H9 (cell line): ENCODE measurements at regions not wholly inside any gene's neighbourhood (a gene's known extent, or its start where the extent isn't known, plus 50 kb on each side); places are given as distances from the start of the nearest gene placed in this dataset.

Source experiments
- DNase-seq: peaks from one replicate; pipeline ENCODE4 v3.0.0-alpha.2; 2017
- H2AFZ ChIP-seq: one replicate; pipeline ENCODE4 v1.6.1; 2013; ENCODE audit warnings: mild to moderate bottlenecking, low read length, control low read depth, moderate library complexity
- H2AK5ac ChIP-seq: 2 replicates; pipeline ENCODE4 v1.6.1; 2013; ENCODE audit warnings: low read length, control low read depth, mixed read lengths; ENCODE audit not compliant: insufficient read length
- H2BK120ac ChIP-seq: one replicate; pipeline ENCODE4 v1.6.1; 2013; ENCODE audit warnings: low read depth, mild to moderate bottlenecking, low read length, control low read depth, inconsistent platforms; ENCODE audit not compliant: poor library complexity, severe bottlenecking
- H2BK12ac ChIP-seq: 2 replicates; pipeline ENCODE4 v1.6.1; 2013; ENCODE audit warnings: low read length, control low read depth, mixed read lengths, low read depth; ENCODE audit not compliant: insufficient read length
- H2BK15ac ChIP-seq: 2 replicates; pipeline ENCODE4 v1.6.1; 2013; ENCODE audit warnings: low read depth, low read length, control low read depth
- H2BK20ac ChIP-seq: one replicate; pipeline ENCODE4 v1.6.1; 2013; ENCODE audit warnings: low read depth, mild to moderate bottlenecking, low read length, control low read depth, inconsistent platforms; ENCODE audit not compliant: poor library complexity, severe bottlenecking
- H2BK5ac ChIP-seq: 2 replicates; pipeline ENCODE4 v1.6.1; 2013; ENCODE audit warnings: low read length, control low read depth, mixed read lengths; ENCODE audit not compliant: insufficient read length
- H3K14ac ChIP-seq: 2 replicates; pipeline ENCODE4 v1.6.1; 2013; ENCODE audit warnings: low read length, control low read depth; ENCODE audit not compliant: insufficient read depth
- H3K18ac ChIP-seq: 2 replicates; pipeline ENCODE4 v1.6.1; 2013; ENCODE audit warnings: low read depth, mild to moderate bottlenecking, mixed read lengths, low read length, control low read depth; ENCODE audit not compliant: insufficient read length
- H3K23ac ChIP-seq: 2 replicates; pipeline ENCODE4 v1.6.1; 2013; ENCODE audit warnings: low read length, control low read depth, mixed read lengths, low read depth; ENCODE audit not compliant: insufficient read length
- H3K23me2 ChIP-seq: 2 replicates; pipeline ENCODE4 v1.6.1; 2013; ENCODE audit warnings: low read depth, mild to moderate bottlenecking, mixed read lengths, low read length, control low read depth; ENCODE audit not compliant: insufficient read length, poor library complexity, severe bottlenecking
- H3K27ac ChIP-seq: 2 replicates; pipeline ENCODE4 v1.5.1; 2013; ENCODE audit warnings: low read length, control low read depth, mixed read lengths, low read depth; ENCODE audit not compliant: insufficient read length
- H3K27me3 ChIP-seq: 2 replicates; pipeline ENCODE4 v1.6.1; 2013; ENCODE audit warnings: low read length, control low read depth, inconsistent platforms; ENCODE audit not compliant: insufficient read depth
- H3K4ac ChIP-seq: 2 replicates; pipeline ENCODE4 v1.6.1; 2013; ENCODE audit warnings: low read depth, mild to moderate bottlenecking, control low read depth, inconsistent platforms, low read length, moderate library complexity
- H3K4me1 ChIP-seq: 2 replicates; pipeline ENCODE4 v1.6.1; 2013; ENCODE audit warnings: low read length, control low read depth, inconsistent platforms; ENCODE audit not compliant: insufficient read depth
- H3K4me2 ChIP-seq: 2 replicates; pipeline ENCODE4 v1.6.1; 2013; ENCODE audit warnings: low read length, control low read depth, mixed read lengths; ENCODE audit not compliant: insufficient read length, insufficient read depth
- H3K56ac ChIP-seq: 2 replicates; pipeline ENCODE4 v1.6.1; 2013; ENCODE audit warnings: low read depth, mild to moderate bottlenecking, mixed read lengths, low read length, control low read depth; ENCODE audit not compliant: insufficient read length
- H3K79me1 ChIP-seq: 2 replicates; pipeline ENCODE4 v1.6.1; 2013; ENCODE audit warnings: low read depth, mild to moderate bottlenecking, moderate library complexity, low read length, control low read depth, inconsistent platforms; ENCODE audit not compliant: insufficient read depth, poor library complexity, severe bottlenecking
- H3K79me2 ChIP-seq: 2 replicates; pipeline ENCODE4 v1.6.1; 2013; ENCODE audit warnings: low read length, control low read depth, inconsistent platforms; ENCODE audit not compliant: insufficient read depth
- H3K9ac ChIP-seq: 2 replicates; pipeline ENCODE4 v1.6.1; 2013; ENCODE audit warnings: low read length, control low read depth, mixed read lengths; ENCODE audit not compliant: insufficient read length; ENCODE audit errors: extremely low read depth
- H3K9me3 ChIP-seq: one replicate; pipeline ENCODE4 v1.6.1; 2013; ENCODE audit warnings: low read depth, low read length, inconsistent platforms; ENCODE audit not compliant: control insufficient read depth
- H3T11ph ChIP-seq: one replicate; pipeline ENCODE4 v1.6.1; 2013; ENCODE audit warnings: mild to moderate bottlenecking, low read length, control low read depth, inconsistent platforms
- H4K20me1 ChIP-seq: one replicate; pipeline ENCODE4 v1.6.1; 2013; ENCODE audit not compliant: control insufficient read depth, insufficient read length, insufficient read depth
- H4K5ac ChIP-seq: 2 replicates; pipeline ENCODE4 v1.6.1; 2013; ENCODE audit warnings: low read depth, mild to moderate bottlenecking, mixed read lengths, low read length, control low read depth; ENCODE audit not compliant: insufficient read length
- H4K8ac ChIP-seq: replicated peaks from 2 replicates; pipeline ENCODE4 v1.6.1; 2013; ENCODE audit warnings: low read length, control low read depth, mixed read lengths, low read depth; ENCODE audit not compliant: insufficient read length
- H4K91ac ChIP-seq: 2 replicates; pipeline ENCODE4 v1.6.1; 2013; ENCODE audit warnings: low read depth, mild to moderate bottlenecking, moderate library complexity, mixed read lengths, low read length, control low read depth; ENCODE audit not compliant: insufficient read length
- H3K27ac Mint-ChIP-seq, 3 experiments: 2 replicates in 2 of 3; 3 replicates in 1 of 3; pipeline ENCODE4 v1.8.0; 2020 to 2021; ENCODE audit warnings: mixed read lengths in 3 of 3, mild to moderate bottlenecking in 1 of 3, moderate library complexity in 1 of 3
- H3K27me3 Mint-ChIP-seq: 2 replicates; pipeline ENCODE4 v1.8.0; 2021; ENCODE audit warnings: low read depth, mild to moderate bottlenecking, moderate library complexity, mixed read lengths
- H3K36me3 Mint-ChIP-seq, 3 experiments: 2 replicates in 2 of 3; 3 replicates in 1 of 3; pipeline ENCODE4 v1.8.0; 2020 to 2021; ENCODE audit warnings: low read depth in 3 of 3, mixed read lengths in 3 of 3; ENCODE audit not compliant: insufficient read depth in 1 of 3
- H3K4me1 Mint-ChIP-seq, 2 experiments: 2 replicates each; pipeline ENCODE4 v1.8.0; 2020; ENCODE audit warnings: mixed read lengths in 2 of 2
- H3K4me3 Mint-ChIP-seq, 2 experiments: 2 replicates in 1 of 2; 3 replicates in 1 of 2; pipeline ENCODE4 v1.8.0; 2020 to 2021; ENCODE audit warnings: mild to moderate bottlenecking in 2 of 2, mixed read lengths in 2 of 2, moderate library complexity in 1 of 2
- H3K9me3 Mint-ChIP-seq, 2 experiments: 2 replicates in 1 of 2; 3 replicates in 1 of 2; pipeline ENCODE4 v1.8.0; 2020; ENCODE audit warnings: mild to moderate bottlenecking in 2 of 2, mixed read lengths in 2 of 2, moderate library complexity in 1 of 2
- CTCF ChIP-seq: fragments of 200-600 bp; sonication (generic); conservative IDR thresholded peaks from 3 replicates; pipeline ENCODE4 v1.8.0; 2021; ENCODE audit warnings: antibody characterized with exemption, mild to moderate bottlenecking
- WGBS: extraction: QIAGEN DNeasy Blood & Tissue Kit; methylation state at CpG from one replicate; pipeline ENCODE4 v1.1.7; 2013; ENCODE audit warnings: missing lambda C conversion rate, low lambda C conversion rate, mixed read lengths; ENCODE audit not compliant: insufficient read length; ENCODE audit errors: extremely low coverage; 5-methylcytosine and 5-hydroxymethylcytosine counted together

DNA sequence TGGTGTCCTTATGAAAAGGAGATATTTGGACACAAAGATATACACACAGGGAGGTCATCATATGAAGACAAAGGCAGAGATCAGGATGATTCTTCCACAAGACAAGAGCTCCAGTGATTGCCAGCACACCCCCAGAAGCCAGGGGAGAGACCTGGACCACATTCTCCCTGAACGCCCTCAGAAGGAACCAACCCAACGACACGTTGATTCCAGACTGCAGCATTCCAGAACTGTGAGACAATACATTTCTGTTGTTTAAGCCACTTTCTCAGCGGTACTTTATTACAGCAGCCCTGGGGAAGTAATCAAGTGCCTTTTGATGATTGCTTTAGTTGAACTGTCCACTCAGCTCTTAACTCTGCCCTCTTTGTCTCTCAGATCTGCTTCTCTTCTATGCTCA lies 285.5 kb upstream of the SMARCA2 start:
- no peaks in the 10 kb centered on the region for H3K79me2 ChIP-seq
- H3K9me3 Mint-ChIP-seq, result no peaks in the 10 kb centered on the region
- no peak overlapping the region for H4K91ac ChIP-seq
- no peaks in the 10 kb centered on the region for H4K20me1 ChIP-seq
- no peak overlapping the region for H2BK12ac ChIP-seq
- H2BK5ac ChIP-seq, result no peak overlapping the region
- no peaks in the 10 kb centered on the region for H3K4me1 ChIP-seq
- H2AFZ ChIP-seq, result no peak overlapping the region
- no peak overlapping the region for H3K18ac ChIP-seq
- no peak overlapping the region for H3T11ph ChIP-seq
- no peak overlapping the region for H2AK5ac ChIP-seq
- no peak overlapping the region for H3K23ac ChIP-seq
- no peak overlapping the region for H3K4me2 ChIP-seq
- H3K27me3 Mint-ChIP-seq, result peaks cover 31% of the 10 kb centered on the region
- no peak overlapping the region for H3K27ac ChIP-seq
- H3K79me1 ChIP-seq, result no peaks in the 10 kb centered on the region
- H3K27me3 ChIP-seq, result no peaks in the 10 kb centered on the region
- no peak overlapping the region for H4K8ac ChIP-seq
- H3K4me1 Mint-ChIP-seq, result peaks cover 4% of the 10 kb centered on the region in 2 experiments
- H3K27ac Mint-ChIP-seq, result no peak overlapping the region
- no peak overlapping the region for H3K14ac ChIP-seq
- no peak overlapping the region for H3K4ac ChIP-seq
- H3K9me3 ChIP-seq, result no peaks in the 10 kb centered on the region
- no peak overlapping the region for H2BK15ac ChIP-seq
- no peak overlapping the region for H2BK20ac ChIP-seq
- H3K56ac ChIP-seq, result no peak overlapping the region
- no peaks in the 10 kb centered on the region for H3K36me3 Mint-ChIP-seq
- H3K9ac ChIP-seq, result no peak overlapping the region
- no peak overlapping the region for H2BK120ac ChIP-seq
- no peak for TF ChIP-seq CTCF
- WGBS, result no CpG with 5 or more reads among the region's 4 CpGs
- H4K5ac ChIP-seq, result no peak overlapping the region
- DNase-seq, result no peak
- no peaks in the 10 kb centered on the region for H3K23me2 ChIP-seq
- H3K4me3 Mint-ChIP-seq, result no peak overlapping the region
